CD4-positive, alpha-beta T cell treated with Interleukin-17A for 1 hour (primary cell): ENCODE measurements at regions not wholly inside any gene's neighbourhood (a gene's known extent, or its start where the extent isn't known, plus 50 kb on each side); places are given as distances from the start of the nearest gene placed in this dataset.
"Not testable (repeated sequence)": the region's sequence is repeated elsewhere in the genome, so short reads cannot be mapped to it uniquely, and the experiment has no call there.

Source experiments
- DNase-seq: peaks from one replicate; pipeline ENCODE4 v3.0.0-alpha.2; 2020

DNA sequence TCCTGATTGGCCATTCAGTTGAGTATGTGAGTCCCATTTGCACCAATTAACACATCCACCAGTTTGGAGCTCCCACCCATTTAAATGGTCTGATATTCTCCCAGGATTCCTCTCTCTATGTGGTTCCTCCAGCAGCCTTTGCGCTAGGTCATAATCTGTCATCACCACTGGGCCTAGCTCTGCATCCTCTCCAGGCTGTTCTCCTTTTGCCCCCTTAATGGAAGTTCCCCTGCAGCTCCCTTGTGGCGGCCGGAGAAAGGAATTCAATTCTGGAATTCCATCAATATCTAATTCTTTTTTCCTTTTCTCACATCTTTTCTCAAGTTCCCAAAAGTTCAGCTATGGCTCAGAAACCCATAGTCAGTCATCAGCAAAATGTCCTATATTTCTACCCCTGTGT, 2184.4 kb upstream of the AGA start:
- DNase-seq: no peak

DNA sequence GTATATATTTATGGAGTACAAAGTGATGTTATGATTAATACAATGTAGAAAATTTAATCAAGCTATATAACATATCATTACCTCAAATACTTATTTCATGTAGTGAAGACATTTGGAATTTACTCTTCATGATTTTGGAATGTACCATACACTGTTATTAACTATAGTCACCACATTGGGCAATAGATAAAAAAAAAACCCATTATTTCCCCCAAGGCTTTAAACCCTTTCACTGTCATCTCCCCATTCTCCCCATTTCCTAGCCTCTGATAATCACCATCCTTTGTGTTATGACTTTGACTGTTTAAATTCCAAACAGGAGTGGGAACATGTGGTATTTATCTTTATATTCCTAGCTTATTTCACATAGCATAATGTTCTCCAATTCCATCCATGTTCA, 2189.1 kb upstream of the AGA start:
- no peak for DNase-seq

DNA sequence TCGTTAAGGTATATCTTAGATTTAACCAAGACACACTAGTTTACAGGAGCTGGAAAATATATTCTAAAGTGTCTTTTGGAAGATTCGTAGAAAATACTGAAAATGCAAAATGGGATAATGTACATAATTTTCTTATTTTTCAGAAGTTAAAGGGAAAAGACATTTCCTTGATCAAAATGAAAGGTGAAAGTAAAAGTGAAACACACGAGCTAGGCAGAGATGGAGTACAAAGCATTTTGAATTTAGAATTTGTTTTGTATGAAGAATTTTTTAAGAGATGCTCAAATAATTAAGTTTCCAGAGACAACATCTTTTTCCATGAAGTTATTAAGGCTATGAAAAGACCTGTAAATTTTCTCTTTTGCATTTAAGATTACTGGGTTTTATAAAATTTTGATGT, 2192.6 kb upstream of the AGA start:
- no peak for DNase-seq

DNA sequence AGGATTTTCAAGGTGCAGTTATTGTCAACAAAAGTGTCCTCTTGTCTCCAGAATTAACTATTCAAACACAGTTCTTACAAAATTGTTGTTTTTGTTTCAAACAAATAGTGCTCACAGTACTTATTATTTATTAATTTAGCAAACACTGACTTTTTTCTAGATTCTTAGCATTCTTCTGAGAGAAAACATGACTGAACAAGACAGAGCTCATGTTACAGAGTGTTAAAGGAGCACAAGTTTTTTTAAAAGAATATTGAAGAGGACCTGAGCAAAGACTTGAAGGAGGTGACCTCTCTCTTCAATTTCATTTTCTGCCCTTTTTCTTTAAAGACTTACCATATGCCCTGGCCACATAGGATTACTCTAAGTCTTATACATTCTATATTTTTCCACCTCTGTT, 2220.3 kb upstream of the AGA start:
- no peak for DNase-seq

DNA sequence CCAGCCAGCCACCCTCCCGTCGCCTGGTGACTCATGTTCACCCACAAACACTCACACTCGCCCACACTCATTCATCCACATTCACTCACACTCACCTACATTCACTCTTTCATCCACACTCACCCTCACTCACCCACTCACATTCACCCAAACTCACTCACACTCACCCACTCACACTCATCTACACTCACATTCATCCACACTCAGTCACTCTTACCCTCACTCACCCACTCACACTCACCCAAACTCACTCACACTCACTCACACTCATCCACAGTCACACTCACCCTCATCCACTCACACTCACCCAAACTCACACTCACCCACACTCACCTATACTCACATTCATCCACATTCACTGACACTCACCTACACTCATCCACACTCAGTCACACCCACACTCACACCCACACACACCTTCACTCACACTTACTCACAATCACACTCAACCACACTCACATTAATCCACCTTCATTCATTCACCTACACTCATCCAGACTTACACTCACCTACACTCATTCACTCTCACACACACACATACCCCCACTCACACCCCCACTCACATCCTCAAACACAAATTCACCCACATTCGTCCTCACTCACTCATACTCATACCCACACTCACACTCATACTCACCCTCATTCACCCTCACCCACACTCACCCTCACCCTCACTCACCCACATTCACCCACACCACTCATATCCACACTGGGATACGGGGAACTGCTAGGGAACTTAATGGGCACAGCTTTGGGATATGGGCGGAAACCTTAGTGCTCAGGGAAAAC, 2221.6 kb upstream of the AGA start:
- DNase-seq: no peak

DNA sequence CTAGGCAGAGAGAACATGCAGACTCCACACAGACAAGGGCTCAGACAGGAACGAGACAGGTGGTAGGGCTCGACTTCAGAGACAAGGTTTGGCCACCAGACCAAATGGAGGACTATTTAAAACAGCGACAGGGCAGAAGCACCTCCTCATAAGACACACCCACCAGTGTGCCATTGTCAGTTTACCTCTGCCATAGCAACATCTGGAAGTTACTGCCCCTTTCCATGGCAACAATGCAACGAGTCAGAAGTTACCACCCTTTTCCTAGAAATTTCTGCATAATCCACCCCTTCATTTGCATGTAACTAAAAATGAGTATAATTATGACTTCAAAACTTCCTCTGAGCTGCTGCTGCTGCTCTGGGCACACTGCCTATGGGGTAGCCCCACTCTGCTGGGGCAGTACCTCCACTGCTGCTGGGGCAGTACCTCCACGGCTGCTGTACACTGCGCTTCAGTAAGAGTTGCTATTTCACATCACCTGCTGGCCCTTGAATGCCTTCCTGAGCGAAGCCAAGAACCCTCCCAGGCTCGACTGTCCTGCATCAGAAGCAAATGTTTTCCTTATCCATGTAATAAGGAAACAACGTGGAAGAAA, 2222.3 kb upstream of the AGA start:
- no peak for DNase-seq

DNA sequence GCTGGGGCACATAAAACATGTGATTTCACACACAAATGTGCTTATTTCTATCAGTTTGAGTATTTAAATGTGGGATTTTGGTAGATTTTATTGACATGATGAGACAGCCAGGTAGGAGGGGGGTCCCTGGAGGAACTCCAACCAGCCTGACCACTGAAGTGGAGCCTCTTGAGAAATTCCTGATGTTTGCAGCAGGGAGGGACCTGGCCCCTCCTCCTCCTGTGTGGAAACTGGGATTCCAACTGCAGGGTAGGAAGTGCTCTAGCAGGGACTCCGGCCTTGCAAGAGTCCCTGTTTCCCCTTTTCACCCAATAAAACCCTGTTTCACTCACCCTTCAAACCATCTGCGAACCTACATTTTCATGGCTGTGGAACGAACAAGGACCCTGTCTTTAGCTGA, 2224.0 kb upstream of the AGA start:
- DNase-seq: no peak

DNA sequence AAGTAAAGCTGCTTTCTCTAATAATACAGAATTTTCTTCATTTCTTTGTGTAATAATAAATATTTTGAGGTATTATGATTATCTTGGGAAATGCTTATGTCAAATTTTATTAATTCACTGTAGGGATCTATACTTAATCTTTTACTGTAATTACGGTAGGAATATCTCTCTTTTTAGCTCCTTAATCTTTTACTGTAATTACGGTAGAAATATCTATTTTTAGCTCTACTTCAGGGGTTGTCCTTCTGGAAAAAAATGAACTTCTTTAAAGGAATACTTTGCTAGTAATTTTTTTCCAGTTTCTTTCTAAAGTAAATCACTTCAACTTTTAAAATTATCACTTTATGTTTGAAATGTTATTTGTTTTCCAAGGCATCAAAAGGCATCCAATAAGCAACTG, 2229.4 kb upstream of the AGA start:
- no peak for DNase-seq

DNA sequence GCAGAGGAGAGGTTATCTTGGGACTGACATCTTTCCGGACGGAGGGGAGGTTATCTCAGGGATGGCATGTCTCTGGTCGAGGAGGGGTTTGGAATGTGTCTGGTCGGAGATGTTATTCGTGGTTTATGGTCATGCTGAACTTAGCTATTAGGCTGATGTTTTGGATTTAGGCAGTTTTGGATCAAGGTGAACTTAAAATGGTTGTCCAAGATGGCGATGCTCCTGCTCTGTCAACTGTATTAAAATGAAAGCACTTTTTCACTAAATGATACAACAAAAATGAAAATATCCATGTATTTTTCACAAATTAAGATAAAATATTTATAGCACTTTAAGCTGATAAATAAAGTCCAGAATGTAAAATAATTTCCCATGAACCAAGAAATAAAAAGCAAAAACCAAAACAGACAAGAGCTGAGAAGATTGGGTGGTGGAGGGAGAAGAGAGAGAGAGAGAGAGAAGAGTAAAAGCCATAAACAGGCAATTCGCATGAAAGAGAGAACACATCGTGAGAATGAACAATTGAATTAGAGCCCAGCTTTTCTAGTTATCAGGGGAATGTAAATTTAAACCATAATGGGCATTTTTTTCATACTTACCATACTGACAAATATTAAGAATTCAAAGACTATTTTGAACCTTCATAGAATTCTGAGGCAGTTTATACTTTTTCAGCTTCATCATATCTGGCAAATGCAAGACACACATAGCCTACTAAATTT, 2236.0 kb upstream of the AGA start:
- DNase-seq: no peak

DNA sequence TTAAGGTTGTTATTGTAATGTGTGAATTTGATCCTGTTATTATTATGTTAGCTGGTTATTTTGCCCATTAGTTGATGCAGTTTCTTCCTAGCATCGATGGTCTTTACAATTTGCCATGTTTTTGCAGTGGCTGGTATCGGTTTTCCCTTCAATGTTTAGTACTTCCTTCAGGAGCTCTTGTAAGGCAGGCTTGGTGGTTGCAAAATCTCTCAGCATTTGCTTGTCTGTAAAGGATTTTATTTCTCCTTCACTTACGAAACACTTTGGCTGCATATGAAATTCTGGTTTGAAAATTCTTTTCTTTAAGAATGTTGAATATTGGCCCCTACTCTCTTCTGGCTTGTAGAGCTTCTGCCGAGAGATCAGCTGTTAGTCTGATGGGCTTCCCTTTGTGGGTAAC, 2241.4 kb upstream of the AGA start:
- DNase-seq: not testable (repeated sequence)

DNA sequence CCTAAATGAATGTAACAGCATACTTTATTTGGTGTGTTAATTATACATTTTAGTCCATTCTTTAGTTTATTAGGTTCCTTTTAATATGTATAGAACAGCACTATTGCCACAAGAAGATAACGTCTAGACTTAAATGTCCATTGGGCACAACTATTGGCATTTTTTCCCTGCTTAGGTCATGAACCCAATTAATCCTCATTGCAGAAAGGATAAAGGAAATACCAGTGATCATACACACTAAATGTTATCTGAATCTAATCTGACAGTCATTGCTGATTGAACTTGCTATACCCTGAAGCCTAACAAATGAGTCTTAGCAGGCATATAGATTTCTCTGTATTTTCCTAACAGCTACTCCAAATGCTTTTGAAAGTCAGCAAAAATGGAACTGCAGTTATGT, 2250.0 kb upstream of the AGA start:
- DNase-seq: no peak

DNA sequence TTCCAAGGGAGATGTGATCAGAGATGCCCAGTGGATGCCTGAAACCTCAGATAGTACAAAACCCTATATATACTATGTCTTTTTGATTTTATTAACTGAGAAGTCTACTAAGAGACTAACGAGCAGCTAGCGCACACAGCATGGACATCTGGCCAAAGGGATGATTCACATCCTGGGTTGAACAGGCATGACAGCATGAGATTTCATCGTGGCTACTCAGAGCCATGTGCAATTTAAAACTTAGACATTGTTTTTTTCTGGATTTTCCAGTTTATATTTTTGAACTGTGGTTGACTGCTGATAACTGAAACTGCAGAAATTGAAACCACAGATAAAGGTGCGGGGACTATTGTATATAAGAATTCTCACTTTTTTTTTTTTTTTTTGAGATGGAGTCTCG, 2252.9 kb upstream of the AGA start:
- no peak for DNase-seq

DNA sequence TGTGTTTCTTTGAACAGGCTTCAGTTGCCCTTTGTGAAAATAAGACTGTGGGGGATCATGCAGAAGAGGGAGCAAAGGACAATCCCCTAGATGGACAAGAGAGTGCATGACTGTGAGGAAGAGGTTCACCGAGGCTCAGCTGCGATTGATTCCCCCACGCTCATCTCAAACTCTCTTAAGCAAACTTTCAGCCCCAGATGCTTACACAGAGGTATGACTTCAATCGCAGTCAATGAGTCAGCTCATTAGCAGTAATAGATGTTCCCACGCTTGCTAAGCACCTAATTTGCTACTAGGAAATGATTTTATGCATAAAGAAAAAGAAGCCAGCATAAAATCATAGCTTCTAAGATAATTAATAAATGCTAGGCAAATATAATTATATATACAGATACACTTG, 2256.1 kb upstream of the AGA start:
- DNase-seq: no peak

DNA sequence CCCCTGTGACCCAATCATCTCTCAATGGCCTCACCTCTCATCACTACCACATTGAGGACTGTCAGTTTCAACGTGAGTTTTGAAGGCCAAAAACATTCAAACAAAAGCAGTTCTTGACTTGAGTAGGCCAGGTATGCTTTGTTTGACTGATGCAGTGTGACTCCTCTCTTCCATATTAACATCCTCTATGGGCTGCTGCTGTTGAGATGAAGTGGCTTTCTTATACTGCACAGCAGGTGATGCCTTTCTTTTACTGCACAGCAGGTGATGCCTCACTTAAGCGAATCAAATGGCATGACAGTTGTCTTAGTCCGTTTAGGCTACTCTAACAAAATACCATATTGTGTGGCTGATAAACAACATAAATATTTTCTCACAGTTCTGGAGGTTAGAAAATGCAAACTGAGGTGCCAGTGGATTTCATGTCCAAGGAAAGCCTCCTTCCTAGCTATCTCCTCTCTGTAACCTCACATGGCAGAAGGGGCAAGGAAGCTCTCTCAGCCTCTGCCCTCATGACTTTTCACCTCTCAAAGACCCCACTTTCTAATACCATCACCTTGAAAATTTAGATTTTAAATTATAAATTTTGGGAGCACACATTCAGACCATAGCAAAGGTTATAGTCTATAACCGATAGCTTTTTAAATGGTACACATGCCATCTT, 2267.9 kb upstream of the AGA start:
- no peak for DNase-seq

DNA sequence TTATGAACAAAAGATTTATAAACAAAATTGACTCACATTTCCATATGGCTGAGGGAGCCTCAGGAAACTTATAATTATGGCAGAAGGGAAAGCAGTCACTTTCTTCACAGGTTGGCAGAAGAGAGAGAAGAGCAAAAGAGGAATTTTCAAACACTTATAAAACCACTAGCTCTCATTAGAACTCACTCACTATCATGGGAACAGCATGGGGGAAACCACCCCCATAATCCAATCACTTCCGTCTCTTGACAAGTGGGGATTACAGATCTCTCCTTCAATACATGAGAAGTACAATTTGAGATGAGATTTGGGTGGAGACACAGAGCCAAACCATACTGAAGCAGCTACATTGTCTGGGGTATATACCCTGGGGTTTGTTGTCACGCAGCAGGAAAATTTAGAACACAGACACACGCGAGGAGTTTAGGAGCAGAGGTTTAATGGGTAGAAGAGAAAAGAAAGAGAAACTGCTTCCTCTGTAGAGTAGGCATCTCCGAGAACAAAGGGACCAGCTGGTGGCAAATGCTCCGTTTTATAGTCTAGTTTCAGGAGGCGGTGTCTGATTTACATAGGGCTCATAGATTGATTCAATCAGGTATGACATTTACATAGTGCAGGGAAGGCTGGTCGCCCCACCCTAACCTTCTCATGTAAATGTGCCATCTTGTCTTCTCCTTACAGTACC, 2277.7 kb upstream of the AGA start:
- no peak for DNase-seq

DNA sequence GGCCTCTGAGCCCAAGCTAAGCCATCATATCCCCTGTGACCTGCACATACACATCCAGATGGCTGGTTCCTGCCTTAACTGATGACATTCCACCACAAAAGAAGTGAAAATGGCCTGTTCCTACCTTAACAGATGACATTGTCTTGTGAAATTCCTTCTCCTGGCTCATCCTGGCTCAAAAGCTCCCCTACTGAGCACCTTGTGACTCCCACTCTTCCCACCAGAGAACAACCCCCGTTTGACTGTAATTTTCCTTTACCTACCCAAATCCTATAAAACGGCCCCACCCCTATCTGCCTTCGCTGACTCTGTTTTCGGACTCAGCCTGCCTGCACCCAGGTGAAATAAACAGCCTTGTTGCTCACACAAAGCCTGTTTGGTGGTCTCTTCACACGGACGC, 2284.3 kb upstream of the AGA start:
- DNase-seq: not testable (repeated sequence)

DNA sequence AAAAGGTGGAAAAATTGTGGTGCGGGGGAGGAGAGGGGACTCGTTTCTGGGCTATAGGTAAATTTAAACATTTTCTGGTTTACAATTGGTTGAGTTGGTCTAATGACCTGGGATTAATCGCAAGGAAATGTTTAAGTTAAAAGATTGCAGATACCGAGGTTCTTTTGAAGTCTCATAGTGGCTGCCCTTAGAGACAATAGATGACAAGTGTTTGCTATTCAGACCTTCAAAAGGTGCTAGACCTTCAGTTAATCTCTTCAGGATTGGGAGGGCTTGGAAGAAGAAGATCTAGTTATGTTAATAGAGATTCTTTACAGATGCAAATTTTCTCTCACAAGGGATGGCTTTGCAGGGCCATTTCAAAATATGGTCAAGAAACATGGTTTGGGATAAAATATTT, 2286.1 kb upstream of the AGA start:
- DNase-seq: no peak

DNA sequence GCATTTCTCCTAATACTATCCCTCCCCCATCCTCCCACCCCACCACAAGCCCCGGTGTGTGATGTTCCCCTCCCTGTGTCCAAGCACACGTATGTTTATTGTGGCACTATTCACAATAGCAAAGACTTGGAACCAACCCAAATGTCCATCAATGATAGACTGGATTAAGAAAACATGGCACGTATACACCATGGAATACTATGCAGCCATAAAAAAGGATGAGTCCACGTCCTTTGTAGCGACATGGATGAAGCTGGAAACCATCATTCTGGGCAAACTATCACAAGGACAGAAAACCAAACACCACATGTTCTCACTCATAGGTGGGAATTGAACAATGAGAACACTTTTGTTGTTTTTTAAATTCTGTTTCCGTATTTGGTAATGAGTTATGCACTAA, 2294.6 kb upstream of the AGA start:
- not testable (repeated sequence) for DNase-seq

DNA sequence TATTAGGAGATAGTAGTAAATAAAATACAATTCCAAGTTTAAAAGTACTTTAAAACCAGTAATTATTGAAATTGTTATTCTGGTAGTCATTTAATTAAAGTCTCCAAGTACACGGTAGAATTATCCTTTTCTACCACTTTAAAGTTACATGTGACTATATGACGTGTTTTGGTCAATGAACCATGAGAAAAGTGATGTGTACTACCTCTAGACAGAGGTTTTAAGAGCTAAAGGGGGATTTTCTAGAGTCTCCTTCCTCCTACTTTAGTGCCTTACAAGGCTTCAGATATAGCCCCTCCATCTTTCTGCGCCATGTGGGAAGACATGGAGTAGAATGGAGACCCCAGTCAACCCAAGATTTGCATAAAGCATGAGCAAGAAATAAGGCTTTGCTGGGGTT, 2296.6 kb upstream of the AGA start:
- DNase-seq: no peak

DNA sequence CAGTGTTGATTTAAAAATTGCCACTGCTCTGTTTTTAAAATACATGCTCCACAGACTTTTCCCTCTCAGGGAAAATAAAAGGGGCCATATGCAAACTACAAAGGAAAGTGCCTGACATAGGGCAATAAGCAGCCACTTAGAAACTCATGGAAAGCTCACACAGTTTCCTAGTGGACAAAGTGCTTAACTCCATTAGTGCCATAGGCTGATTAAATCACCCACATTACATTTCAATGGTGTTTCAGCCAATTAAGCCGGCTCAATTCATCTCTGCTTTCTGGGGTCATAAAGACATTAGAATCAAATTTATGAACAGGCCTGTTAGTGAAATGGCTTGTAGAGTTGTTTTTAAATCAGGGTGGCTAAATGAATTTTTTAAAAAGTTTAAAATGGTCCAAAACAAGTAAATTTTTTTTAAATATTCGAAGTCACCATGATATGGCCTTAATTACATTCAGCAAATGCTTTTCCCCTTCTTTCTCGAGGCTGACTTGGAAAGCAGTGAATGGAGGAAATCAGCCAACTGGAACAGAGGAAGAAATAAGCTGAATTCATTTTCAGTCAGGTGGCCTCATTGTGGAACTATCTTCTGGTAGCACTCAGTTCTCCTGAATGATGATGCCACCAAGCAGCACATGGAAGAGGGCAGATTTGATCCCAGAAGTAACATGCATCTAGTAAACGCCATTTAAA, 2305.1 kb upstream of the AGA start:
- no peak for DNase-seq

DNA sequence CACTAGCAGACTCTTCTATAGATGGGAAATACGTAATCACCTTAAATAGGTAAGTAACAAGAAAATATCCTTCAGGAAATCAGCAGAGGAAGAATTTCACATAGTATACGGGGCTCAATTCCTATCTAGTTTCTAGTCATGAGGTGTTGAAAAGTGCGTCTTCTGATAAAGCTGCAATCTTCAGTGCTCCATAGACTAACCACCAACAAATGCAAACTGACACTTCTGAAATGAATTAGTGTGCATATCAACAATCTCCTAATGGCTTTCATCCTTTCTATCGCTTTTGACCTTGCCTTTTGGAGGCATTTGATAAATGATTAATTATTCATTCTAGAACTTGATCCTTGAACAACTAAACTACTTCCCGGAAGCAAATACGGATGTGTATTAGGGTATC, 2306.6 kb upstream of the AGA start:
- DNase-seq: no peak

DNA sequence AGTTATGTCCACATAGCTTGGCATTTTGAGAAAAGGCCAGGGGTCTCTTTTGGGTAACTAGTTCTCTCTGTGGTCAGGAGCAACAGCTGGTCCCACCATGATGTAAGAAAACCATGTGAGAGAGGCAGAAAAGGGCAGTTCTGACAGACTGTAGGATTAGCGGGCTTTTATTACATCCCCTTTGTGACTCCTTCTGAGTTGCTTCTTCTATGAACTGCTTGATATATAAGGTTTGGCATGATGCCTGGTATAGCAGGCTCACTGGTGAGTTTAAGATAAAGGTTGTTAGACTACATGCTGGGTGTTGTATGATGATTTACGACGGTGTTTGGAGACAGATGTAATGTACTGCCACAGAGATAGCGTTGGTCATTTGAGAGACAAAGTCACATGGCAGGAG, 2308.1 kb upstream of the AGA start:
- no peak for DNase-seq

DNA sequence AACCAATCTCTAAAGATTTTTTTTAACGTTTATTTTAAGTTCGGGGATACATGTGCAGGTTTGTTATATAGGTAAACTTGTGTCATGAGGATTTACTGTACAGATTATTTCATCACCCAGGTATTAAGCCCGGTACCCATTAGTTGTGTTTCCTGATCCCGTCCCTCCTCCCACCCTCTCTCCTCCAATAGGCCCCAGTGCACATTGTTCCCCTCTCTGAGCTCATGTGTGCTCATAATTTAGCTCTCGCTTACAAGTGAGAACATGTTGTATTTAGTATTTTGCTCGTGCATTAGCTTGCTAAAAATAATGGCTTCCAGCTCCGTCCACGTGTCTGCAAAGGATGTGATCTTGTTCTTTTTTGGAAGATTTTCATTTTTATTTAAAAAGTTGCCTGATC, 2309.4 kb upstream of the AGA start:
- DNase-seq: no peak
